A673 (cell line): ENCODE measurements at regions not wholly inside any gene's neighbourhood (a gene's known extent, or its start where the extent isn't known, plus 50 kb on each side); places are given as distances from the start of the nearest gene placed in this dataset.

Source experiments
- BruUV-seq: library from RNA; stranded (reverse); fragments of 400-500 nt; replicated peaks from 2 replicates; lab custom pipeline; 2021; lab: Mats Ljungman, UMichigan
- CTCF ChIA-PET: fragments of 300-600 bp; sonication (Branson Sonifier 250); formaldehyde crosslinking; loops from one replicate; lab custom pipeline; 2022; ENCODE audit warnings: antibody characterized with exemption; lab: Charles Lee
- POLR2A ChIA-PET: fragments of 300-600 bp; sonication (Branson Sonifier 250); formaldehyde crosslinking; loops from one replicate; lab custom pipeline; 2022; ENCODE audit warnings: antibody characterized with exemption; ENCODE audit not compliant: low non-redundant PET; lab: Charles Lee
- DNase-seq: peaks from one replicate; pipeline ENCODE4 v3.0.0-alpha.2; 2015; ENCODE audit warnings: low spot score
- H3K27ac ChIP-seq: fragments of 200-600 bp; sonication (generic); 2 replicates; pipeline ENCODE4 v1.5.1; 2016; ENCODE audit warnings: mixed run types, low read depth, mild to moderate bottlenecking, mixed read lengths, antibody characterized with exemption, low read length; ENCODE audit not compliant: poor library complexity, severe bottlenecking
- H3K27me3 ChIP-seq: fragments of 200-600 bp; sonication (generic); replicated peaks from 2 replicates; pipeline ENCODE4 v1.6.1; 2017; ENCODE audit warnings: mixed run types, low read depth, mild to moderate bottlenecking, mixed read lengths, antibody characterized with exemption, low read length; ENCODE audit not compliant: insufficient read depth, poor library complexity
- H3K36me3 ChIP-seq: fragments of 200-600 bp; sonication (generic); 2 replicates; pipeline ENCODE4 v1.6.1; 2016; ENCODE audit warnings: mixed run types, mild to moderate bottlenecking, mixed read lengths, antibody characterized with exemption, low read length; ENCODE audit not compliant: insufficient read depth, poor library complexity, severe bottlenecking
- H3K4me1 ChIP-seq: fragments of 200-600 bp; sonication (generic); 2 replicates; pipeline ENCODE4 v1.6.1; 2017; ENCODE audit warnings: mixed run types, mild to moderate bottlenecking, mixed read lengths, antibody characterized with exemption, low read length; ENCODE audit not compliant: insufficient read depth, poor library complexity, severe bottlenecking
- H3K4me3 ChIP-seq: fragments of 200-600 bp; sonication (generic); 2 replicates; pipeline ENCODE4 v1.5.1; 2016; ENCODE audit warnings: low read depth, mixed run types, mild to moderate bottlenecking, mixed read lengths, low read length; ENCODE audit not compliant: poor library complexity, severe bottlenecking
- H3K9me3 ChIP-seq: fragments of 200-600 bp; sonication (generic); 2 replicates; pipeline ENCODE4 v1.6.1; 2016; ENCODE audit warnings: mixed run types, low read depth, mild to moderate bottlenecking, mixed read lengths, antibody characterized with exemption, low read length; ENCODE audit not compliant: poor library complexity, severe bottlenecking
- CTCF ChIP-seq: fragments of 300-800, 200-600 bp; sonication (generic); conservative IDR thresholded peaks from 2 replicates; pipeline ENCODE4 v1.5.1; 2017; ENCODE audit warnings: low read depth, mild to moderate bottlenecking, antibody characterized with exemption, low read length, moderate library complexity, mixed read lengths
- EZH2 ChIP-seq: fragments of 200-600 bp; sonication (generic); IDR thresholded peaks from 2 replicates; pipeline ENCODE4 v1.6.1; 2017; ENCODE audit warnings: borderline replicate concordance, low read depth, mild to moderate bottlenecking, mixed read lengths, antibody characterized with exemption, low read length; ENCODE audit not compliant: poor library complexity, severe bottlenecking
- intact Hi-C: fragments of 100-400 bp; cut with micrococcal nuclease; formaldehyde crosslinking; loops from one replicate; pipeline ENCODE4 v1.10.0; 2022; ENCODE audit not compliant: unreplicated experiment

DNA sequence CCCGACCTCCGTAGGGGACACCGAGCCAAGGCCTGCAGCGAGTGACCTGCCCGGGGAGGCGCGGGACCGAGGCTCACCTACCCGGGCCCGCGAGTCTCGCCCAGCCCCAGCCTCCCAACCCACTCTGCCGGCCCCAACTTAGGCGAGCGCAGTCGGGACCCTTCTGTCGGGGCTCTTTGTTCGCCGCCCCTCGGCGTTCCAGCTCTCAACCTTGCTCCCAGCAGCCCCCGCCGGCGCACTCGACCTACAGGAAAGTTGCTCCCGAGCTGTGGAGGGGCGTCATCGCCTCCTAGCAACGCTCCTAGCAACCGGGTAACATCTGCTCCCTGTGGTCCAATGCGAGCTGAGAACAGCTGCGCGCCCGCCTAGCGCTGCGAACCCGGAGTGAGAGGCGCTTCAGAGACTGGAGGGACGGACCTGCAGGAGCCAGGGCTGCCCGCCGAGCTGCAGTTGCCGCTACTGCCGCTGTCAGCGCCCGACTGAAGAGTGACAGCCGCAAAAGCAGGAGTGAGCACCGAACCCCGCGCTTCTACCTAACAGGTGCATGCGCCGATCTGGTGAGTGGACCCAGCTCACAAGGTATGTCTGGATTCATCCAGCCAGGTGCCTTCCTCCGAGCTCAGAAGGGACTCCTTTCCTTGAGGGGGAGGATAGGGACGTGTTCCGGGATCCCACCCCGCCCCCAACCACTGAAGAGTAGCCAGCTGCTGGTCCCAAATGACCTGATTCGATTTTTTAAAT, 355.0 kb downstream of the SNAPC1 start:
- BruUV-seq = no TSS peak
- POLR2A ChIA-PET = no interaction called here
- H3K4me3 ChIP-seq = peak overlapping the region; percentile 38
- peak; percentile 62 for TF ChIP-seq CTCF
- peak; percentile 75 for TF ChIP-seq EZH2
- H3K4me1 ChIP-seq = peaks cover 5% of the 10 kb centered on the region
- DNase-seq = peak; percentile 91
- H3K27me3 ChIP-seq = peaks cover 81% of the 10 kb centered on the region
- intact Hi-C loops = no loop called here
- CTCF ChIA-PET = interaction anchor here (0.7 to 0.9 kb wide), 3 partner anchors 9 to 1087 kb away, joined by 3 to 4 read pairs (median 4); no protein-coding TSS in a partner anchor
- H3K36me3 ChIP-seq = no peaks in the 10 kb centered on the region
- no peak overlapping the region for H3K27ac ChIP-seq
- no peaks in the 10 kb centered on the region for H3K9me3 ChIP-seq

DNA sequence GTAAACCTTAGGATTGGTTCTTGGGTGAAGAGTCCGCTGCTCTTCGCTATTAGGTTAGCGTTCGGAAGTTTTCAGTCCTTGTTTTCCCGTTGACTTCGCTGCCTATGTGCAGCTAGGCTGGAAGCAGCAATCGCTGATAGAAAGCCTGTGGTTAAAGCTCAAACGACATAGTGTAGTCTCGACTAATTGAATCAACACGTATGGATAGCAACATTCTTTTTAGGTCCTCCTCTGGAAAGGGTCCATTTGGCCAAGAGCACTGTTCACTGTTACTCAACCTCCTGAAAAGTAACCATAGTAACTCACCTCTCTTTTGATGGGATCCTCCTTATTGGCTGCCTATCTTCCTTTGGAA, 355.5 kb downstream of the SNAPC1 start:
- H3K27ac ChIP-seq = no peak overlapping the region
- peaks cover 5% of the 10 kb centered on the region for H3K4me1 ChIP-seq
- H3K36me3 ChIP-seq = no peaks in the 10 kb centered on the region
- peak overlapping the region; percentile 38 for H3K4me3 ChIP-seq
- DNase-seq = no peak
- no TSS peak for BruUV-seq
- ChIA-PET POLR2A (no interaction called here), CTCF (interaction anchor here (0.7 to 0.9 kb wide), 3 partner anchors 9 to 1086 kb away, joined by 3 to 4 read pairs (median 4); no protein-coding TSS in a partner anchor)
- intact Hi-C loops = no loop called here
- H3K9me3 ChIP-seq = no peaks in the 10 kb centered on the region
- H3K27me3 ChIP-seq = peaks cover 81% of the 10 kb centered on the region
- TF ChIP-seq EZH2 (no peak), CTCF (no peak)

GRCh38 chr14:62118461-62118860, 356.2 kb downstream of the SNAPC1 start:
- no peak for TF ChIP-seq EZH2
- TF ChIP-seq CTCF = no peak
- intact Hi-C loops = no loop called here

More at GRCh38 chr14:62118461-62118860, 356.2 kb downstream of the SNAPC1 start:
- Histone ChIP-seq H3K4me3 (no peak overlapping the region), H3K9me3 (no peaks in the 10 kb centered on the region), H3K36me3 (no peaks in the 10 kb centered on the region), H3K4me1 (peaks cover 5% of the 10 kb centered on the region), H3K27ac (no peak overlapping the region), H3K27me3 (peaks cover 77% of the 10 kb centered on the region)
- no peak for DNase-seq
- ChIA-PET POLR2A (no interaction called here), CTCF (no interaction called here)
- no TSS peak for BruUV-seq
